T-helper 17 cell (primary cell): ENCODE measurements at regions not wholly inside any gene's neighbourhood (a gene's known extent, or its start where the extent isn't known, plus 50 kb on each side); places are given as distances from the start of the nearest gene placed in this dataset.

Experiments used
- ATAC-seq: fragments of 150-1000 bp; cut with Tn5 transposase; 2 replicates; pipeline ENCODE4 v1.10.0; 2021; ENCODE audit warnings: mild to moderate bottlenecking, moderate library complexity
- DNase-seq, 3 donors: peaks; one replicate each; pipeline versions ENCODE4 v3.0.0 to v3.0.0-alpha.2; 2020 to 2021
- H3K9me3 ChIP-seq: one replicate; pipeline ENCODE4 v1.7.0; 2013; ENCODE audit warnings: low read length, mild to moderate bottlenecking; ENCODE audit not compliant: control insufficient read depth, poor library complexity, severe bottlenecking
- H3K27ac Mint-ChIP-seq: one replicate; pipeline ENCODE4 v1.8.0; 2022; ENCODE audit warnings: mild to moderate bottlenecking, moderate library complexity, mixed read lengths
- H3K27me3 Mint-ChIP-seq: one replicate; pipeline ENCODE4 v1.8.0; 2022; ENCODE audit warnings: mixed read lengths
- H3K36me3 Mint-ChIP-seq: one replicate; pipeline ENCODE4 v1.8.0; 2022; ENCODE audit warnings: low read depth, mixed read lengths
- H3K4me1 Mint-ChIP-seq: one replicate; pipeline ENCODE4 v1.8.0; 2022; ENCODE audit warnings: mild to moderate bottlenecking, mixed read lengths
- H3K4me3 Mint-ChIP-seq: one replicate; pipeline ENCODE4 v1.8.0; 2022; ENCODE audit warnings: mild to moderate bottlenecking, moderate library complexity, mixed read lengths

- H3K9me3 ChIP-seq: peaks cover 2% of the 10 kb centered on the region
- DNase-seq: no peak
- Mint-ChIP-seq H3K27me3 (peaks cover 11% of the 10 kb centered on the region), H3K36me3 (no peaks in the 10 kb centered on the region), H3K4me3 (no peak overlapping the region), H3K27ac (no peak overlapping the region), H3K4me1 (no peaks in the 10 kb centered on the region)
- no peak for ATAC-seq
Measured at GRCh38 chr17:34781571-34782108, 179.6 kb downstream of the CCT6B start.

DNA sequence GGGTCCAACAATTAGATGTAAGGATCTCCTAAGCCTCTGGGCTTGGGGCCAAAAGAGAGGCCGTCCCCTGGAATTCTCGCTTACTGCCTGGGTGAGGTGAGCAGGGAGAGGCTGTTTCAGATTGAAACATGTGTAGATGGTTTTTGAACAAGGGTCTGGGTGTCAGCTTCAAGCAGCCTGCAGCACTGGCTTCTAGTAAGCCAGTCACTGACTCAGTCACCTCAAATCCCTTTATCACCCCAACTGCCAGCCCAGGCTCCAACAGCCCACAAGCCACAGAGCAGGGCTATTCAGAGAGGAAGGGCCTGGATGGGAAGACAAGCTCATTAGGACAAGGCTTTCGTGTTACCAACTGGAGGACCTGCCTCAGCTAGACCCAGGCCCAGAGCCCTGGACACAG lies 180.2 kb downstream of the CCT6B start:
- Mint-ChIP-seq H3K4me1 (no peaks in the 10 kb centered on the region), H3K4me3 (no peak overlapping the region), H3K27ac (no peak overlapping the region), H3K36me3 (peaks cover 1% of the 10 kb centered on the region), H3K27me3 (peaks cover 13% of the 10 kb centered on the region)
- no peak for ATAC-seq
- no peak for DNase-seq
- peaks cover 2% of the 10 kb centered on the region for H3K9me3 ChIP-seq

- Mint-ChIP-seq H3K4me1 (no peaks in the 10 kb centered on the region), H3K36me3 (peaks cover 3% of the 10 kb centered on the region), H3K4me3 (no peak overlapping the region), H3K27me3 (peaks cover 17% of the 10 kb centered on the region), H3K27ac (no peak overlapping the region)
- H3K9me3 ChIP-seq: peaks cover 2% of the 10 kb centered on the region
- DNase-seq (no peak), ATAC-seq (no peak)
Measured at GRCh38 chr17:34780438-34780837, 180.8 kb downstream of the CCT6B start.

- H3K4me3 Mint-ChIP-seq: no peak overlapping the region
Measured at GRCh38 chr17:34776456-34777443, 184.5 kb downstream of the CCT6B start.

DNA sequence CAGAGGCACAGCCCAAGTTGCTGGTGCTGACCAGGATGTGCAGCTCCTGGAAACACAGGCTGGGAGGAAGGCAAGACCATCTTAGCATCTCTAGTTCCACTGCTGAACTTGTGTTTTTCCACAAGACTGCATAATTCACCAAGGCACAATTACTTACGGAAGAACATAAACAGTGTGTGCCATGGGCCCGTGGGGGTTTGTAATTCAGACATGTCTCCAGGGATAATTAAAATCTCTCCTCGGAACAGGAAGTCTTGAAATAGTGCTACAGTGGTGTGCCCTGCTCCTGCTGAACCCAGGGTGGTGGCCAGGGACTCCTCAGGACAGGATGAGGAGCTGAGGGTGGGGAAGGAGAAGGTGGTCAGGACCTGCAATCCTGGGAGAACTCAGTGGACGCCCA lies 188.2 kb downstream of the CCT6B start:
- H3K9me3 ChIP-seq: no peaks in the 10 kb centered on the region
- no peak overlapping the region for H3K27ac Mint-ChIP-seq
- H3K27me3 Mint-ChIP-seq: peaks cover 61% of the 10 kb centered on the region
- peaks cover 3% of the 10 kb centered on the region for H3K4me1 Mint-ChIP-seq
- ATAC-seq: no peak
- no peak overlapping the region for H3K4me3 Mint-ChIP-seq
- DNase-seq: no peak
- peaks cover 3% of the 10 kb centered on the region for H3K36me3 Mint-ChIP-seq

More at GRCh38 chr17:34776456-34777443, 184.5 kb downstream of the CCT6B start:
- peaks cover 49% of the 10 kb centered on the region for H3K27me3 Mint-ChIP-seq
- H3K36me3 Mint-ChIP-seq: peaks cover 3% of the 10 kb centered on the region
- DNase-seq (no peak), ATAC-seq (no peak)
- H3K4me1 Mint-ChIP-seq: peaks cover 3% of the 10 kb centered on the region
- H3K9me3 ChIP-seq: peaks cover 2% of the 10 kb centered on the region
- H3K27ac Mint-ChIP-seq: no peak overlapping the region

GRCh38 chr17:34771891-34772290 lies 189.4 kb downstream of the CCT6B start:
- Mint-ChIP-seq H3K36me3 (peaks cover 3% of the 10 kb centered on the region), H3K27me3 (peaks cover 56% of the 10 kb centered on the region), H3K27ac (no peak overlapping the region), H3K4me1 (peaks cover 5% of the 10 kb centered on the region), H3K4me3 (no peak overlapping the region)
- DNase-seq (no peak), ATAC-seq (no peak)
- H3K9me3 ChIP-seq: no peaks in the 10 kb centered on the region

GRCh38 chr17:34770586-34770985 lies 190.7 kb downstream of the CCT6B start:
- ATAC-seq: no peak
- Mint-ChIP-seq H3K4me3 (no peak overlapping the region), H3K27ac (no peak overlapping the region), H3K4me1 (peaks cover 5% of the 10 kb centered on the region), H3K27me3 (peaks cover 54% of the 10 kb centered on the region), H3K36me3 (no peaks in the 10 kb centered on the region)
- H3K9me3 ChIP-seq: no peaks in the 10 kb centered on the region
- no peak for DNase-seq

DNA sequence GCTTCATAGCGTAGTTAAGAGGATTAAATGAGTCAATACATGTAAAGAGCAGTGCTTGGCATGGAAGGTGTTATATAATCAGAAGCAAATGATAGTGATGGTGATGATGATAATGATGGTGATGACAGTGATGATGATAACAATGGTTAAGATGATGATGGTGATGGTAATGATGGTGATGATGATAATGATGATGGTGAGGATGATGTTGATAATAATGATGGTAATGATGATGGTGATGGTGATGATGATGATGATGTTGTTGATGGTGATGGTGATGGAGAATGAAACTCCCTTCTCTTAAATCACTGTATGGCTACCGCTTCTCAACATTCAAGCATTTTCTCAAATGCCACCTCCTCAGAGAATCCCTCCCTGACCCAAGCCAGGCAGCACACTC lies 190.5 kb downstream of the TMEM132E start:
- DNase-seq: no peak
- Mint-ChIP-seq H3K4me3 (no peak overlapping the region), H3K27ac (no peak overlapping the region)

GRCh38 chr17:34769049-34769448 lies 189.7 kb downstream of the TMEM132E start:
- DNase-seq (no peak), ATAC-seq (no peak)
- Mint-ChIP-seq H3K27ac (no peak overlapping the region), H3K36me3 (no peaks in the 10 kb centered on the region), H3K4me1 (peaks cover 2% of the 10 kb centered on the region), H3K27me3 (peaks cover 53% of the 10 kb centered on the region), H3K4me3 (no peak overlapping the region)
- no peaks in the 10 kb centered on the region for H3K9me3 ChIP-seq

More for the DNA sequence above, 190.5 kb downstream of the TMEM132E start:
- Mint-ChIP-seq H3K4me1 (peaks cover 2% of the 10 kb centered on the region), H3K36me3 (no peaks in the 10 kb centered on the region), H3K27me3 (peaks cover 53% of the 10 kb centered on the region)
- no peak for ATAC-seq
- H3K9me3 ChIP-seq: no peaks in the 10 kb centered on the region

GRCh38 chr17:34765291-34765690 lies 185.9 kb downstream of the TMEM132E start:
- Mint-ChIP-seq H3K4me3 (no peak overlapping the region), H3K4me1 (peaks cover 2% of the 10 kb centered on the region), H3K27ac (no peak overlapping the region), H3K27me3 (peaks cover 50% of the 10 kb centered on the region), H3K36me3 (no peaks in the 10 kb centered on the region)
- no peak for ATAC-seq
- no peaks in the 10 kb centered on the region for H3K9me3 ChIP-seq
- DNase-seq: no peak

GRCh38 chr17:34764716-34765115 lies 185.3 kb downstream of the TMEM132E start:
- Mint-ChIP-seq H3K4me1 (peaks cover 2% of the 10 kb centered on the region), H3K36me3 (no peaks in the 10 kb centered on the region), H3K27ac (no peak overlapping the region), H3K4me3 (no peak overlapping the region), H3K27me3 (peaks cover 56% of the 10 kb centered on the region)
- ATAC-seq (no peak), DNase-seq (no peak)
- no peaks in the 10 kb centered on the region for H3K9me3 ChIP-seq

GRCh38 chr17:34763728-34764665 lies 184.6 kb downstream of the TMEM132E start:
- Mint-ChIP-seq H3K4me1 (peaks cover 2% of the 10 kb centered on the region), H3K27ac (no peak overlapping the region), H3K36me3 (no peaks in the 10 kb centered on the region), H3K27me3 (peaks cover 59% of the 10 kb centered on the region), H3K4me3 (no peak overlapping the region)
- ATAC-seq (no peak), DNase-seq (no peak)
- H3K9me3 ChIP-seq: no peaks in the 10 kb centered on the region

DNA sequence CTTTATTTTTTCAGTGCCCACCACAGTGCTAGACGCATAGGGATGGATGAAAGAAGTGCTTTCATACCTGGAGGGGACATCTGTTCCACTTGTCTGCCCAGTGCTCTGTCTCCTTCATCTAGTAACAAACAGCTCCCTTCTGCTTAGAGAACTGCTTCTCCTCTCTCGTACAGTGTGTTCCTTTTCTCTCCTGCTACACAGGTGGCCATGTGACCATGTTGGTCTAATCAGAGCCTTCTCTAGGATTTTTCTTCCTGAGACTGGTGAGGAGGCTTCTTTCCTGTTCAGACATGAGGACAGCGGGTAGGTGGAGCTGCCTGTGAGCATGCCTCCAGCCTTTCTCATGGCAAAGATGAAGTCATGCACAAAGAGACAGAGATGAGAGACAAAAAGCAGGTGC lies 182.7 kb downstream of the TMEM132E start:
- Mint-ChIP-seq H3K4me1 (peaks cover 1% of the 10 kb centered on the region), H3K27me3 (peaks cover 65% of the 10 kb centered on the region), H3K4me3 (no peak overlapping the region), H3K36me3 (no peaks in the 10 kb centered on the region), H3K27ac (no peak overlapping the region)
- no peaks in the 10 kb centered on the region for H3K9me3 ChIP-seq
- ATAC-seq: no peak
- no peak for DNase-seq
